ENCODE measurements at regions not wholly inside any gene's neighbourhood (a gene's known extent, or its start where the extent isn't known, plus 50 kb on each side); places are given as distances from the start of the nearest gene placed in this dataset.
A peak's percentile ranks its signal among the peaks of the same experiment; 100 is the strongest.
"Not testable (repeated sequence)": the region's sequence is repeated elsewhere in the genome, so short reads cannot be mapped to it uniquely, and the experiment has no call there.

- no peak for DNase-seq
These were observed 125.1 kb upstream of the SGK1 start for GRCh38 chr6:134443009-134443408.

GRCh38 chr6:134442073-134442472 is 124.2 kb upstream of the SGK1 start:
- DNase-seq = no peak

- no peak for DNase-seq
These were observed 120.9 kb upstream of the SGK1 start for GRCh38 chr6:134438837-134439236.

GRCh38 chr6:134437376-134437775 is 119.5 kb upstream of the SGK1 start:
- DNase-seq = no peak

- DNase-seq = no peak
These were observed 119.0 kb upstream of the SGK1 start for GRCh38 chr6:134436950-134437349.

- DNase-seq = peak; percentile 79
These were observed 118.4 kb upstream of the SGK1 start for GRCh38 chr6:134436281-134436815.

- DNase-seq = no peak
These were observed 117.9 kb upstream of the SGK1 start for GRCh38 chr6:134435814-134436280.

GRCh38 chr6:134434019-134434942 is 116.4 kb upstream of the SGK1 start:
- DNase-seq = no peak

- no peak for DNase-seq
These were observed 114.1 kb upstream of the SGK1 start for GRCh38 chr6:134432036-134432435.

- no peak for DNase-seq
These were observed 113.5 kb upstream of the SGK1 start for GRCh38 chr6:134431421-134431859.

GRCh38 chr6:134429861-134430380 is 112.0 kb upstream of the SGK1 start:
- DNase-seq = no peak

GRCh38 chr6:134427721-134428120 is 109.8 kb upstream of the SGK1 start:
- no peak for DNase-seq

- no peak for DNase-seq
These were observed 108.7 kb upstream of the SGK1 start for GRCh38 chr6:134426623-134427022.

GRCh38 chr6:134425917-134426316 is 108.0 kb upstream of the SGK1 start:
- DNase-seq = not testable (repeated sequence)

GRCh38 chr6:134425513-134425912 is 107.6 kb upstream of the SGK1 start:
- no peak for DNase-seq

- DNase-seq = no peak
These were observed 106.9 kb upstream of the SGK1 start for GRCh38 chr6:134424798-134425170.

- DNase-seq = no peak
These were observed 106.4 kb upstream of the SGK1 start for GRCh38 chr6:134424165-134424797.

GRCh38 chr6:134422426-134423231 is 104.7 kb upstream of the SGK1 start:
- no peak for DNase-seq

- DNase-seq = no peak
These were observed 103.6 kb upstream of the SGK1 start for GRCh38 chr6:134421501-134421900.

GRCh38 chr6:134420614-134421181 is 102.8 kb upstream of the SGK1 start:
- no peak for DNase-seq

- no peak for DNase-seq
These were observed 101.8 kb upstream of the SGK1 start for GRCh38 chr6:134419716-134420115.

- no peak for DNase-seq
These were observed 98.7 kb upstream of the SGK1 start for GRCh38 chr6:134416418-134417154.

Measured in midbrain (tissue), 1 donor.